Psoas muscle (tissue), 7 donors: ENCODE measurements at regions not wholly inside any gene's neighbourhood (a gene's known extent, or its start where the extent isn't known, plus 50 kb on each side); places are given as distances from the start of the nearest gene placed in this dataset.

Experiments used
- ATAC-seq, 4 donors: fragments of 200-7000 bp; cut with Tn5 transposase; one replicate each; pipeline ENCODE4 v1.9.1; 2020; ENCODE audit warnings: moderate library complexity in 3 of 4, mild to moderate bottlenecking in 2 of 4
- DNase-seq, 2 donors: peaks; one replicate each; pipeline ENCODE4 v3.0.0-alpha.2; 2020
- H3K27ac ChIP-seq: fragments of 200-600 bp; one replicate; pipeline ENCODE4 v1.8.0; 2022
- H3K27me3 ChIP-seq, 3 donors: fragments of 200-600 bp in 1 of 3; one replicate each; pipeline versions ENCODE4 v1.6.1 to v1.8.0; 2013 to 2022; ENCODE audit warnings: low read length in 2 of 3, mild to moderate bottlenecking in 2 of 3, moderate library complexity in 1 of 3; ENCODE audit not compliant: insufficient read depth in 3 of 3
- H3K36me3 ChIP-seq, 2 donors: fragments of 200-600 bp in 1 of 2; one replicate each; pipeline versions ENCODE4 v1.6.1 to v1.8.0; 2013 to 2022; ENCODE audit warnings: low read depth in 1 of 2, mild to moderate bottlenecking in 1 of 2, moderate library complexity in 1 of 2; ENCODE audit not compliant: insufficient read depth in 1 of 2
- H3K4me1 ChIP-seq: fragments of 200-600 bp; one replicate; pipeline ENCODE4 v1.8.0; 2022
- H3K4me3 ChIP-seq: fragments of 200-600 bp; one replicate; pipeline ENCODE4 v1.8.0; 2022; ENCODE audit warnings: mild to moderate bottlenecking
- H3K9me3 ChIP-seq: fragments of 200-600 bp; one replicate; pipeline ENCODE4 v1.8.0; 2022
- CTCF ChIP-seq: fragments of 200-600 bp; IDR thresholded peaks from one replicate; pipeline ENCODE4 v1.8.0; 2022; ENCODE audit warnings: antibody characterized with exemption
- WGBS, 3 donors: extraction: QIAGEN DNeasy Blood & Tissue Kit; methylation state at CpG; one replicate each; pipeline versions ENCODE4 v1.1.6 to v1.1.7; 2013; 5-methylcytosine and 5-hydroxymethylcytosine counted together
- intact Hi-C, 2 donors: fragments of 100-400 bp; cut with DNase I; formaldehyde crosslinking; loops; one replicate each; pipeline versions ENCODE4 v1.11.0 to v1.14.2; 2022
- donor health status: healthy with polysubstance abuse.
- donor health status: DM: no; HTN: no; CAD: no; lungs with moderate emphysema.
- donor health status: Bipolar disorder and iron deficiency.
- donor health status: healthy.
- donor health status: DM: yes; HTN: yes; CAD: no.
- donor health status: DM: no; HTN: no; CAD: no.
- donor health status: DM: yes; HTN: yes; CAD: no.

GRCh38 chr4:60443796-60444195, 756.3 kb upstream of the ADGRL3 start:
- Histone ChIP-seq H3K9me3 (no peaks in the 10 kb centered on the region), H3K36me3 (no peaks in the 10 kb centered on the region), H3K27me3 (no peaks in the 10 kb centered on the region), H3K4me3 (no peak overlapping the region), H3K27ac (no peak overlapping the region), H3K4me1 (no peaks in the 10 kb centered on the region)
- DNase-seq, result no peak
- intact Hi-C loops, result no loop called here
- ATAC-seq, result no peak
- TF ChIP-seq CTCF, result no peak

GRCh38 chr4:60450054-60450453, 750.1 kb upstream of the ADGRL3 start:
- intact Hi-C loops, result no loop called here

GRCh38 chr4:60452266-60452665, 747.9 kb upstream of the ADGRL3 start:
- Histone ChIP-seq H3K27me3 (no peaks in the 10 kb centered on the region), H3K9me3 (no peaks in the 10 kb centered on the region), H3K27ac (no peak overlapping the region), H3K4me3 (no peak overlapping the region), H3K36me3 (no peaks in the 10 kb centered on the region), H3K4me1 (no peaks in the 10 kb centered on the region)
- DNase-seq (no peak), ATAC-seq (no peak)
- intact Hi-C loops, result no loop called here
- no peak for TF ChIP-seq CTCF

More at GRCh38 chr4:60450054-60450453, 750.1 kb upstream of the ADGRL3 start:
- no peak for ATAC-seq
- H3K27ac ChIP-seq, result no peak overlapping the region
- no peaks in the 10 kb centered on the region for H3K36me3 ChIP-seq
- no peak for TF ChIP-seq CTCF
- no peaks in the 10 kb centered on the region for H3K9me3 ChIP-seq
- no peaks in the 10 kb centered on the region for H3K4me1 ChIP-seq
- no peak for DNase-seq
- H3K4me3 ChIP-seq, result no peak overlapping the region
- WGBS, 3 donors, result 79 to 100% (median 85%) methylated on average over 1 of the region's 1 CpG
- H3K27me3 ChIP-seq, result no peaks in the 10 kb centered on the region

- DNase-seq, result no peak
- H3K9me3 ChIP-seq, result no peaks in the 10 kb centered on the region
- ATAC-seq, result no peak
- H3K36me3 ChIP-seq, result no peaks in the 10 kb centered on the region
- no peak for TF ChIP-seq CTCF
- no peak overlapping the region for H3K4me3 ChIP-seq
- intact Hi-C loops, result no loop called here
- H3K4me1 ChIP-seq, result no peaks in the 10 kb centered on the region
- WGBS, 3 donors, result 89 to 98% (median 94%) methylated on average over 1 of the region's 1 CpG
- H3K27ac ChIP-seq, result no peak overlapping the region
- no peaks in the 10 kb centered on the region for H3K27me3 ChIP-seq
Observed at GRCh38 chr4:60455380-60455779, 744.7 kb upstream of the ADGRL3 start.

- Histone ChIP-seq H3K27me3 (no peaks in the 10 kb centered on the region), H3K27ac (no peak overlapping the region), H3K9me3 (no peaks in the 10 kb centered on the region), H3K4me3 (no peak overlapping the region), H3K4me1 (no peaks in the 10 kb centered on the region), H3K36me3 (no peaks in the 10 kb centered on the region)
- no peak for ATAC-seq
- WGBS, 3 donors, result 55 to 70% (median 58%) methylated on average over 1 of the region's 1 CpG
- no peak for TF ChIP-seq CTCF
- DNase-seq, result no peak
- intact Hi-C loops, result no loop called here
Observed at GRCh38 chr4:60461551-60461950, 738.6 kb upstream of the ADGRL3 start.
